Stimulated activated naive B cell treated with anti-CD40 and anti-IgM and Interleukin-4, amounts not matched to agents 10 μg/mL and 1 μg/mL and 100 μg/mL, for 72 hours (primary cell): ENCODE measurements at regions not wholly inside any gene's neighbourhood (a gene's known extent, or its start where the extent isn't known, plus 50 kb on each side); places are given as distances from the start of the nearest gene placed in this dataset.

Experiments
- ATAC-seq, 2 donors: fragments of 150-1000 bp; cut with Tn5 transposase; replicated peaks; 2 replicates each; pipeline ENCODE4 v1.10.0; 2021; ENCODE audit warnings: moderate library complexity in 1 of 2
- DNase-seq: peaks from one replicate; pipeline ENCODE4 v3.0.0; 2021
- H3K27ac Mint-ChIP-seq: one replicate; pipeline ENCODE4 v1.8.0; 2022; ENCODE audit warnings: mild to moderate bottlenecking, mixed read lengths
- H3K27me3 Mint-ChIP-seq, 2 donors: one replicate each; pipeline ENCODE4 v1.8.0; 2022; ENCODE audit warnings: mixed read lengths in 2 of 2
- H3K36me3 Mint-ChIP-seq, 2 donors: one replicate each; pipeline ENCODE4 v1.8.0; 2022; ENCODE audit warnings: mixed read lengths in 2 of 2, mild to moderate bottlenecking in 1 of 2
- H3K4me1 Mint-ChIP-seq, 2 donors: one replicate each; pipeline ENCODE4 v1.8.0; 2022; ENCODE audit warnings: mixed read lengths in 2 of 2, mild to moderate bottlenecking in 1 of 2
- H3K4me3 Mint-ChIP-seq, 2 donors: one replicate each; pipeline ENCODE4 v1.8.0; 2022; ENCODE audit warnings: mild to moderate bottlenecking in 2 of 2, mixed read lengths in 2 of 2, moderate library complexity in 1 of 2
- H3K9me3 Mint-ChIP-seq, 2 donors: one replicate each; pipeline ENCODE4 v1.8.0; 2022; ENCODE audit warnings: mixed read lengths in 2 of 2, mild to moderate bottlenecking in 1 of 2

DNA sequence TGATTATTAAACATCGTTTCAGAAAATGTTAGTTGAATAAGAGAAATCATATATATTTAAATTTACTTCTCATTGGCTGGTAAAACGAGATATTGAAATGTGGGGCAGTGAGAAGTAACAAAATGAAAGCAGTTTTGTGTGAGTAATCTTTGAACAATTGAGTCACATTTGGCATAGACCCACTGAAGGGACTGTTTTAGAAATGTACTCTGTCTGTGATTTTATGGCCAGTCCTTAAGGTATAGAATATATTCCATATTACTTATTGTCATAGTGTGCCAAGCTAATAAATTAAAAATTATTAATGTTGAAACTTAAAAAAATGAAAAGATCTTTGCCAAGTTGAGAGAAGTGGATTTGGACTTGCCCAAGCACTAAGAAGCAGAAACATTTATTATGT, 222.4 kb upstream of the COL3A1 start:
- ATAC-seq, result no peak
- H3K4me1 Mint-ChIP-seq, result no peaks in the 10 kb centered on the region
- no peaks in the 10 kb centered on the region for H3K27me3 Mint-ChIP-seq
- no peak overlapping the region for H3K4me3 Mint-ChIP-seq
- peaks cover 0 to 2% of the 10 kb centered on the region in 2 donors for H3K9me3 Mint-ChIP-seq
- H3K27ac Mint-ChIP-seq, result no peak overlapping the region
- no peak for DNase-seq
- no peaks in the 10 kb centered on the region for H3K36me3 Mint-ChIP-seq

DNA sequence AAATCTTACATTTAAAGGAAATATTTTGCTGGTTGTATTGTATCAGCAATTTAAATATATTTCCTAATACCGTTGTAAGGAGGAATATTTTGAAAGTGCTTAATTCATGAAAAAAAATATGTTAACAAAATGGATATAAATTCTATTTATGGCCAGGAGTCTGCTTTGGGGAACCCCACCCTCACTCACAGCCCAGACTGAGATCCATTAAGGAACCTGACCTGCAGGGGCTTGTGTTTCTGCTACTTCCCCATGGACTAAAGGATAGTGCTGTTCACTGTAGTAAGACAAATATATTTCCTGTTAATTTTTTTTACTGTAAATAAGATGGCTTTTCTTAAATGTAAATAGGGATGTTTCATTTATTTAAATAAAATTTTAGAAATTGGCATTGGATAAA, 221.9 kb upstream of the COL3A1 start:
- no peak overlapping the region for H3K27ac Mint-ChIP-seq
- H3K27me3 Mint-ChIP-seq, result no peaks in the 10 kb centered on the region
- no peak for ATAC-seq
- no peaks in the 10 kb centered on the region for H3K36me3 Mint-ChIP-seq
- no peak overlapping the region for H3K4me3 Mint-ChIP-seq
- H3K9me3 Mint-ChIP-seq, result peaks cover 3 to 4% of the 10 kb centered on the region in 2 donors
- no peaks in the 10 kb centered on the region for H3K4me1 Mint-ChIP-seq
- no peak for DNase-seq

DNA sequence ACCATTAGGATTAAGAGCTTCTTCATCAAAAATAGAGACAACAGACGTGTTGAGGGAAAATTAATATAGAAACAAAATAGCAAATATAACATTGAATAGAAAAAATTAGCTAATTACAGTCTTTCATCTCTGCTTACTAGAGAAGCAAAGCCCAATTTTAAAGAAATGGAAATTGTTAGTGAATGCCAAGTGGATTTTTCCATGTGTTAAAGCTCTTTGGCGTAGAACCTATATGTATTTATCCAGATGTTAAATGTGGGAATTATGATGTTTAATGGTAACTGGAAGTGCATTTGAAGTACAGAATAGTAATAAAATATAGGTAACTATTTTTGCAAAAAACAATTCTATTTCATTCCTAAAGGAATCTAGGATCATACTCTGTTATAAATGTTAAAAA, 212.0 kb upstream of the COL3A1 start:
- Mint-ChIP-seq H3K9me3 (peaks cover 5% of the 10 kb centered on the region in 2 donors), H3K4me3 (no peak overlapping the region), H3K27me3 (no peaks in the 10 kb centered on the region), H3K36me3 (no peaks in the 10 kb centered on the region), H3K4me1 (no peaks in the 10 kb centered on the region), H3K27ac (no peak overlapping the region)
- DNase-seq (no peak), ATAC-seq (no peak)

DNA sequence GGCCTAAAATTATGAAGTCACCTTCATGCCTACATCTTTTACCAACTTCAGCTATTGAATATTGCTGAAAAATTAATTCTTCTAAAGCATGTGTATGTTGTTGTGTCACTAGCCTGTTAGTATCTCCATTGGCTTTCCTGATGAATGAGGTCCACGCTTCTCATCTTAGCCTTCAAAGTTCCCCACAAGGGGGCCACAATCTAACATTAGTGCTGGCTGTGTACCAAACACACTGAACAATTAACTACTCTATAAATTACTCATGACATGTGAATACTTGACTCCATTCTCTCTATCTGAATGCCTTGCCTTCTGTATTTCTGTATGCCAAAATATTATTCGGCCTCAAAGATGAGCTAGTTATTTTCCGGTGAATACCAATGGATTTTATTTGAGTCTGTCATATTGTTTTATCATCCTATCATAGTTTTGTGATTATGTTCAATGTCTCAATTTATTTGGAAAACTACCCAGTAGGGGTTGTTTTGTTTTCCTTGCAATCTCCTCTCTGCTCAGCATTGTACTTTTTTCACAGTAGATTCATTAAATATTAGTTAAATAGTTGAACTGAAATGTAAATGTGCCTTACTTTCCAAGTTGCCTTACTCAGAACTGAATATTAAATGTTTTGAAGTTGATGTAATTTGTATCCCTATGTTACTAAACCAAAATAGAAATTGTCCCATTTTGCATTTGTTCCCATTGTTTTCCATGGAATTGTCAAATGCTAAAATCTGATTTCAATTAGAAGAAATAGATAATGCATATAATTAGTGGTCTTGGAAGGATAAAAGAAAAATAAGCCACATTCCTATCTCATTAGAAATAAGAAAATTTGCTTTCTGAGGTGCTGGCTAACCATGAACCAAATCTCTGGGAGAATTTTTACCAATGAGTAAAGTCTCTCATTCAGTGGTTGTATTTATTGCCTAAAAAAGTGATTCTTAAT, 208.4 kb upstream of the COL3A1 start:
- no peaks in the 10 kb centered on the region for H3K4me1 Mint-ChIP-seq
- no peak for DNase-seq
- H3K9me3 Mint-ChIP-seq, result peaks cover 0 to 4% of the 10 kb centered on the region in 2 donors
- H3K4me3 Mint-ChIP-seq, result no peak overlapping the region
- H3K27ac Mint-ChIP-seq, result no peak overlapping the region
- ATAC-seq, result no peak
- no peaks in the 10 kb centered on the region for H3K27me3 Mint-ChIP-seq
- no peaks in the 10 kb centered on the region for H3K36me3 Mint-ChIP-seq

DNA sequence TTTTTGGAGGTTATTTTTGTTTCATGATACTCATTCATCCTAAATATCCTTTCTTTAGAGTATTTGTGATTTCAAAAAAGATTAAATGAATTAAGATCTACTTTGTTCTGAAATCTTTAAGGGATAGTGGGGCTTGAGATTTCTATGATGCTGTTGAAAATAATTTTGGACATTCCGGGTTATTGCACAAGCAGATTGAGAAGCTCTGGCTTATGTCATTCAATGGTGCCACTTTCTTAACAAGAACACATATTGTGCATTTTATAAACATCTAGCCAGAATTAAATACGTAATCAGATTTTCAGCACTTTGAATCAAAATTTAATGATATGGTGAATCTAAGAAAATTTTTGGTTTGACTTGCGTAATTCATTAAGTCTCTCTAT, 207.7 kb upstream of the COL3A1 start:
- H3K27me3 Mint-ChIP-seq, result no peaks in the 10 kb centered on the region
- H3K27ac Mint-ChIP-seq, result no peak overlapping the region
- no peak overlapping the region for H3K4me3 Mint-ChIP-seq
- no peaks in the 10 kb centered on the region for H3K4me1 Mint-ChIP-seq
- H3K36me3 Mint-ChIP-seq, result no peaks in the 10 kb centered on the region
- DNase-seq (no peak), ATAC-seq (no peak)
- H3K9me3 Mint-ChIP-seq, result peaks cover 0 to 4% of the 10 kb centered on the region in 2 donors

DNA sequence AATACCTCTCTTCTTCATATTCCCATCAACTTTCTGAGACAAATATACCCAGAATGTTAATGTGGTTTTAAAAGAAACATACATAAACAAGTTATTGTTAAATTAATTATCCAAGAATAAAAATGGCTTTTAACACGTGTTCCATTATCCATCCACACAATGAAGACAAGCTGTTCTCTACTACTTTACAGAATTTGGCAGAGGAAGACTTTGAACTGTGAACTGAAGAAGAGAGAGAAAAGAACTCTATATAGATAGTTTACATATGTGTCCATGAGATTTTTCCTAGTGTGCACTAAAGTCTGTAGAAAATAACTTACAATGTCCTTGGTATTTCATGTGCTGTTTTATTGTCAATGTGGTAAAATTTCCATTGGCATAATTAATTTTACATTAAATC, 207.0 kb upstream of the COL3A1 start:
- Mint-ChIP-seq H3K27ac (no peak overlapping the region), H3K36me3 (no peaks in the 10 kb centered on the region), H3K4me3 (no peak overlapping the region), H3K9me3 (peaks cover 0 to 4% of the 10 kb centered on the region in 2 donors), H3K4me1 (no peaks in the 10 kb centered on the region), H3K27me3 (no peaks in the 10 kb centered on the region)
- no peak for ATAC-seq
- no peak for DNase-seq

DNA sequence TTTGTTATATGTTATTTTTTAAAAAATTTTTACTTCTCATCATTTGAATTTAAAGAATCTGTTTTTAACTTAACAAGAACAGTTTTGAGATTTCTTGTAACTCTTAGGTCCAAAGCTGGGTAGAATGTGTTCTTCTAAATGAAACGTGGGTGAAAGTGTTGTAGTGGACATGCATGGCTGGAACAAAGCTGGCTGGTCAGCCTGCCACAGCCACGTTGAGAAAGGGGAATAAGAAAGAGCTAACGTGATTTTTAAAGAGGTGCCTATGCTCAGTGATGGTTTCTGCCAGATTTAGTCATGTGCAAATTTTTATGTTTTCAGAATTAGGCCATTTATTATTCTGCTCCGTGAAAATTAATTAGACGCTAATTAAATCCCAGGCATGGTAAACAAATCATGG, 203.9 kb upstream of the COL3A1 start:
- no peaks in the 10 kb centered on the region for H3K27me3 Mint-ChIP-seq
- no peaks in the 10 kb centered on the region for H3K4me1 Mint-ChIP-seq
- no peak overlapping the region for H3K27ac Mint-ChIP-seq
- ATAC-seq (no peak), DNase-seq (no peak)
- H3K9me3 Mint-ChIP-seq, result peaks cover 0 to 5% of the 10 kb centered on the region in 2 donors
- no peak overlapping the region for H3K4me3 Mint-ChIP-seq
- no peaks in the 10 kb centered on the region for H3K36me3 Mint-ChIP-seq

DNA sequence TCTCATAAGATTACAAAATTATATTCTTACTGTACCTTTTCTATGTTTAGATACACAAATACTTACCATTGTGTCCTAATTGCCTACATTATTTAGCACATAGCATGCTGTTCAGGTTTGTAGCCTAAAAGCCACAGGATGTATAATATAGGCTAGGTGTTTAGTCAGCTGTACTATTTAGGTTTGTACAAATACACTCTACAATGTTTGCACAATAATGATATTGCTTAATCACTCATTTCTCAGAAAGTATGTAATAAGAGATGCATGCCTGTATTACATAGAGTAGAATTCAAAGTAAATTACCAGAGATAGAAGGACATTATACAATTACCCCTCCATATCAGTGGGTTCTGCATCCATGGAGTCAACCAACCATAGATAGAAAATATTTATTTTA, 201.1 kb upstream of the COL3A1 start:
- Mint-ChIP-seq H3K4me3 (no peak overlapping the region), H3K27ac (no peak overlapping the region), H3K27me3 (no peaks in the 10 kb centered on the region), H3K9me3 (peaks cover 0 to 7% of the 10 kb centered on the region in 2 donors), H3K36me3 (no peaks in the 10 kb centered on the region), H3K4me1 (no peaks in the 10 kb centered on the region)
- no peak for ATAC-seq
- DNase-seq, result no peak

DNA sequence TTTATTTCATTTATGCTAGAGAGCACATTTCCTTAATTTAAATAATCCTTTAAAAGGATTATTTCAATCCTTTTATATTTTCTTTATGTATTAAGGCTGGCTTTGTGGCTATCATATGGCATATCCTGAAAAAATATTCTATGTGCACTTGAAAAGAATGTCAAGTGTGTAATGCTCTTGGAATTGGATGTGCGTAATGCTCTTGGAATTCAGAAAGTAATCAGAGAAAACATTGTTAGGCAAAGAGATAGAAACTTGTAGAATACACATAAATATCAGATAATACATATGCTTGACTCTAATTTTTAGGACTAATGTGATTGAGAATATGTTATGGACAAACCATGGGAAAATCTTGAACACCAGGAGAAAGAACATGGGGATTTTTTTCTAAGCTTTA, 197.5 kb upstream of the COL3A1 start:
- Mint-ChIP-seq H3K27me3 (no peaks in the 10 kb centered on the region), H3K36me3 (no peaks in the 10 kb centered on the region), H3K4me1 (no peaks in the 10 kb centered on the region), H3K4me3 (no peak overlapping the region), H3K27ac (no peak overlapping the region), H3K9me3 (peaks cover 3% of the 10 kb centered on the region in 2 donors)
- no peak for DNase-seq
- no peak for ATAC-seq

DNA sequence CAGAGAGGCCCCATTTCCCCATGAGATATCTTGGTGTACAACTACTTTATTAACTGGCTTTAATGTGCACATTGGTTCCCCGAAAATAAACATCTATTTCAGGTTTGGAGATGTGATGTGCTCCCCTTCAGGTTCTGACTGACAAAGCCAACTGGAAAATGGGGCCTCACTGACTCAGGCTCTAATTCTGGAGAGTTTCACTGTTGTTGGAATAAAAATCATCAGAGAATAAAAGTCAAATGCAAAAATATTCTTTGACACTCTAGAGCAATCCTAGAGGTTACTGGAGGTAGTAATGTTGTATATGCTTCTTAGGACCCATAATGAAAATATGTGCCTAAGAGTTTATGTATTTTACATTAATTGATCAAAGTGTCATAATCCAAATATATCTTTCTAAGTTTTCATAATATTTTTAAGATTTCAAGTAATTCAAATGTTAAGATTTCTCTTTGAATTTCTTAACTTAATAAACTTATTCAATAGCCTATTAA, 189.9 kb upstream of the COL3A1 start:
- ATAC-seq (no peak), DNase-seq (no peak)
- H3K36me3 Mint-ChIP-seq, result no peaks in the 10 kb centered on the region
- H3K4me3 Mint-ChIP-seq, result no peak overlapping the region
- no peaks in the 10 kb centered on the region for H3K27me3 Mint-ChIP-seq
- peaks cover 3% of the 10 kb centered on the region in 2 donors for H3K9me3 Mint-ChIP-seq
- H3K27ac Mint-ChIP-seq, result no peak overlapping the region
- no peaks in the 10 kb centered on the region for H3K4me1 Mint-ChIP-seq

DNA sequence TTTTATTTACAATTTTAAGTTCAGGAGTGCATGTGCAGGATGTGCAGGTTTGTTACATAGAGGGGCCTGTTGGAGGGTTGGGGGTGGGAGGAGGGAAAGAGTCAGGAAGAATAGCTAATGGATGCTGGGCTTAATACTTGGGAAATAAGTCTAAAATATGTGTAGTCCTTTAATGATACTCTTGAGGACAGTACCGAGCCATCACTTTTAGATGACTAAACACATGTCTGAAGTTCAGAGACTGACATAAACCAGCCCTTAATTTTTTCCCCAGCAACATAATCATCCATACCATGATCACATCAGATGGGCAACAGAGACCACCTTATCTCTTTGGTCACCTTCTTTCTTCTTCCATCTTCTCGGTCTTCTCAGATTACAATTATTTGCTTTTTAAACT, 189.1 kb upstream of the COL3A1 start:
- DNase-seq (no peak), ATAC-seq (no peak)
- Mint-ChIP-seq H3K27me3 (no peaks in the 10 kb centered on the region), H3K4me1 (no peaks in the 10 kb centered on the region), H3K27ac (no peak overlapping the region), H3K9me3 (peaks cover 3% of the 10 kb centered on the region in 2 donors), H3K36me3 (no peaks in the 10 kb centered on the region), H3K4me3 (no peak overlapping the region)

DNA sequence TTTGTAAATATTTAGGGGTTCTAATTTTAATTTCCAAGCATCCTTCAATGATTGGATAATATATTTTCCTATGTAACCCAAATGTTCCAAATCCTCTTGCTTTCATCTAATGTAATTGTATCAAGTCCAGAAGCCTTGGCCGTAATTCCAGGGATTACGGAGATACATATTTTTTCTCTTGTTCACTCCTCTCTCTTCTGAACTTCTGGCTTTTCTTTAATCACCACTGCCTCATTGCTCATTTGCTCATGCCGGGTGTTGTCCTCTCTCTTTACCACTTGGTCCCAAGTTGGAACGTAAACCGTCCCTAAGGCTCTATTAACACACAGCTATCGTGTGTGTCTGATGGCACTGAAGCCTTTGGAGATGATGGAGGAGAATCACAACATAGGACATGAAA, 188.7 kb upstream of the COL3A1 start:
- DNase-seq (no peak), ATAC-seq (no peak)
- no peak overlapping the region for H3K27ac Mint-ChIP-seq
- H3K4me1 Mint-ChIP-seq, result no peaks in the 10 kb centered on the region
- H3K36me3 Mint-ChIP-seq, result no peaks in the 10 kb centered on the region
- no peaks in the 10 kb centered on the region for H3K27me3 Mint-ChIP-seq
- peaks cover 3% of the 10 kb centered on the region in 2 donors for H3K9me3 Mint-ChIP-seq
- H3K4me3 Mint-ChIP-seq, result no peak overlapping the region

DNA sequence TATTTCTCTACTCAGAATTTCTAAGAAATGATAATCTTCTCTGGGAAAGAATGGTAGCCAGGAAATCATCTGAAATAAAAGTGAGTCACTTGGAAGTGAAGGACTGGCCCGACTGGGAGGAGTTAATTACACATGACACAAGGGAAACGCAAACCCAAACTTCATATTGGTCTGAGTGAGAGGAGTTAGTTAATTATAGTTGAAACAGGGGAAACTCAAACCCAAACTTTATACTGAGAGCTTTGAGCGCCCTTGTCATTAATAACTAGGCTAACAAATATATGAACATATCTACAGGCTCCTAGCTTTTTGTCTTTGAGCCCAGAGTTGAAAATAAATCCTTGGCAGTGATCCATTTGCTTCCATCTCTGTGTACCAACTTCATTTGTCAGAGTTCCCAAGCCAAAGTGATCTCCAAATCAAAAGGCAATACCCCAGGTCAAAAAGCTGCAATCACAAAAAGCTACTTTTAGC, 187.8 kb upstream of the COL3A1 start:
- Mint-ChIP-seq H3K27ac (no peak overlapping the region), H3K36me3 (no peaks in the 10 kb centered on the region), H3K9me3 (peaks cover 0 to 3% of the 10 kb centered on the region in 2 donors), H3K4me1 (no peaks in the 10 kb centered on the region), H3K27me3 (no peaks in the 10 kb centered on the region), H3K4me3 (no peak overlapping the region)
- ATAC-seq (no peak), DNase-seq (no peak)

DNA sequence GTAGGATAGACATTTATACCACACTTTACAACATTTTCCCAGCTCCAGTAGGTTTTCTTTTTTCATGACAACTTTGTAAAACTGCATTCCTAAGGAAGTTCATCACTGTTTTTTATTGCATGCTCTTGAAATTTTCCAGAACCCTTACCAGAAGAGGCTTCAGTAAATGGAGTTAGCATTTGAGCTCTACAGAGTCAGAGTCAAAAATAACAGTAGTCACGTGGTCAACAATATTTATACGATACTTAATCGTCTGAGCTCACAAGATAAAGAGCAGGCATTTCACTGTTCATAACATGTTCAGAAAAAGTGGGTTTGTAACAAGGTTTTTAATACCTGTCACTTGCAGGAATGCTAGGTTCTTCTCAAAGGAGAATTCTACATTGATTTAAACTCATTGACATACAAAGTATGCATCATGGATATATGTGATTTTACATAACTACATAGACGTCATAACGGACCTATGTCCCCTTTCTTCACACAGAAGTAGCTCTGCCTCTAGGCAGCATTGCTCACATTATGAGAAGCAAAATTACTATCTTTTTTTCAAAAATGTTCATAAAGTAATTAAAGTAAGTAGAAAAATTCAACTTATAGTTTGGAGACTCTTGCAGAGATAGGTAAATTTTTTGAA, 187.0 kb upstream of the COL3A1 start:
- DNase-seq, result no peak
- Mint-ChIP-seq H3K9me3 (peaks cover 0 to 3% of the 10 kb centered on the region in 2 donors), H3K36me3 (no peaks in the 10 kb centered on the region), H3K27me3 (no peaks in the 10 kb centered on the region), H3K4me3 (no peak overlapping the region), H3K27ac (no peak overlapping the region), H3K4me1 (no peaks in the 10 kb centered on the region)
- ATAC-seq, result no peak
